ENCODE measurements at regions not wholly inside any gene's neighbourhood (a gene's known extent, or its start where the extent isn't known, plus 50 kb on each side); places are given as distances from the start of the nearest gene placed in this dataset.
A peak's percentile ranks its signal among the peaks of the same experiment; 100 is the strongest.

- peaks cover 2% of the 10 kb centered on the region for H3K9me3 Mint-ChIP-seq (ENCODE audit: unreplicated experiment)
- H3K79me2 ChIP-seq (ENCODE audit: insufficient read depth, low read length), result no peaks in the 10 kb centered on the region
- DNase-seq (ENCODE audit: low read depth) (peak; percentile 72), FAIRE-seq (no peak)
- H2AFZ ChIP-seq (ENCODE audit: low read depth, low read length), result no peak overlapping the region
- H3K4me1 Mint-ChIP-seq (ENCODE audit: low read depth, unreplicated experiment), result peaks cover 7% of the 10 kb centered on the region
- peaks cover 18% of the 10 kb centered on the region for H3K4me1 ChIP-seq (ENCODE audit: insufficient read depth, low read length)
- H3K27me3 Mint-ChIP-seq (ENCODE audit: low read depth, unreplicated experiment), result peaks cover 28% of the 10 kb centered on the region
- no peaks in the 10 kb centered on the region for H3K36me3 ChIP-seq (ENCODE audit: insufficient read depth, low read length)
- no peaks in the 10 kb centered on the region for H4K20me1 ChIP-seq (ENCODE audit: insufficient read depth, low read length)
- no peak overlapping the region for H3K4me3 ChIP-seq (ENCODE audit: insufficient read depth, low read depth, low read length)
- no peak overlapping the region for H3K4me2 ChIP-seq (ENCODE audit: low read length)
- H3K9me3 ChIP-seq (ENCODE audit: insufficient read depth, low read depth, low read length), result no peaks in the 10 kb centered on the region
- no peaks in the 10 kb centered on the region for H3K36me3 Mint-ChIP-seq (ENCODE audit: low read depth, unreplicated experiment)
- H3K27me3 ChIP-seq (ENCODE audit: insufficient read depth, low read length), result no peaks in the 10 kb centered on the region
- no peak overlapping the region for H3K9ac ChIP-seq (ENCODE audit: low read length)
- H3K27ac Mint-ChIP-seq (ENCODE audit: unreplicated experiment), result no peak overlapping the region
- H3K27ac ChIP-seq (ENCODE audit: low read depth, low read length), result no peak overlapping the region
- TF ChIP-seq CTCF (IDR thresholded peaks at IDR 0.05; ENCODE audit: insufficient read depth, low read depth, low read length) (no peak), EZH2 (IDR thresholded peaks at IDR 0.05; ENCODE audit: insufficient read depth, low read length) (no peak)
- H3K4me3 Mint-ChIP-seq (ENCODE audit: unreplicated experiment), result no peak overlapping the region
Observed at GRCh38 chr6:170224694-170225660, 65.9 kb downstream of the DLL1 start.

- no peaks in the 10 kb centered on the region for H3K9me3 ChIP-seq (ENCODE audit: insufficient read depth, low read depth, low read length)
- no peak overlapping the region for H3K4me2 ChIP-seq (ENCODE audit: low read length)
- no peak overlapping the region for H3K27ac ChIP-seq (ENCODE audit: low read depth, low read length)
- no peaks in the 10 kb centered on the region for H3K36me3 ChIP-seq (ENCODE audit: insufficient read depth, low read length)
- H3K27me3 ChIP-seq (ENCODE audit: insufficient read depth, low read length), result no peaks in the 10 kb centered on the region
- H3K4me3 ChIP-seq (ENCODE audit: insufficient read depth, low read depth, low read length), result no peak overlapping the region
- Mint-ChIP-seq H3K36me3 (ENCODE audit: low read depth, unreplicated experiment) (no peaks in the 10 kb centered on the region), H3K9me3 (ENCODE audit: unreplicated experiment) (no peaks in the 10 kb centered on the region), H3K27me3 (ENCODE audit: low read depth, unreplicated experiment) (peaks cover 23% of the 10 kb centered on the region), H3K27ac (ENCODE audit: unreplicated experiment) (peak overlapping the region; percentile 41), H3K4me3 (ENCODE audit: unreplicated experiment) (peak overlapping the region; percentile 40), H3K4me1 (ENCODE audit: low read depth, unreplicated experiment) (peaks cover 7% of the 10 kb centered on the region)
- H3K9ac ChIP-seq (ENCODE audit: low read length), result no peak overlapping the region
- H3K4me1 ChIP-seq (ENCODE audit: insufficient read depth, low read length), result peaks cover 18% of the 10 kb centered on the region
- no peak for FAIRE-seq
- no peak for DNase-seq (ENCODE audit: low read depth)
- no peak for TF ChIP-seq EZH2 (IDR thresholded peaks at IDR 0.05; ENCODE audit: insufficient read depth, low read length)
- TF ChIP-seq CTCF (IDR thresholded peaks at IDR 0.05; ENCODE audit: insufficient read depth, low read depth, low read length), result no peak
- no peak overlapping the region for H2AFZ ChIP-seq (ENCODE audit: low read depth, low read length)
- no peaks in the 10 kb centered on the region for H4K20me1 ChIP-seq (ENCODE audit: insufficient read depth, low read length)
- H3K79me2 ChIP-seq (ENCODE audit: insufficient read depth, low read length), result no peaks in the 10 kb centered on the region
Observed at GRCh38 chr6:170223718-170224693, 66.9 kb downstream of the DLL1 start.

Data from astrocyte (in vitro differentiated cells and primary cell).